ENCODE measurements at regions not wholly inside any gene's neighbourhood (a gene's known extent, or its start where the extent isn't known, plus 50 kb on each side); places are given as distances from the start of the nearest gene placed in this dataset.

- TF ChIP-seq, protein P1, sequence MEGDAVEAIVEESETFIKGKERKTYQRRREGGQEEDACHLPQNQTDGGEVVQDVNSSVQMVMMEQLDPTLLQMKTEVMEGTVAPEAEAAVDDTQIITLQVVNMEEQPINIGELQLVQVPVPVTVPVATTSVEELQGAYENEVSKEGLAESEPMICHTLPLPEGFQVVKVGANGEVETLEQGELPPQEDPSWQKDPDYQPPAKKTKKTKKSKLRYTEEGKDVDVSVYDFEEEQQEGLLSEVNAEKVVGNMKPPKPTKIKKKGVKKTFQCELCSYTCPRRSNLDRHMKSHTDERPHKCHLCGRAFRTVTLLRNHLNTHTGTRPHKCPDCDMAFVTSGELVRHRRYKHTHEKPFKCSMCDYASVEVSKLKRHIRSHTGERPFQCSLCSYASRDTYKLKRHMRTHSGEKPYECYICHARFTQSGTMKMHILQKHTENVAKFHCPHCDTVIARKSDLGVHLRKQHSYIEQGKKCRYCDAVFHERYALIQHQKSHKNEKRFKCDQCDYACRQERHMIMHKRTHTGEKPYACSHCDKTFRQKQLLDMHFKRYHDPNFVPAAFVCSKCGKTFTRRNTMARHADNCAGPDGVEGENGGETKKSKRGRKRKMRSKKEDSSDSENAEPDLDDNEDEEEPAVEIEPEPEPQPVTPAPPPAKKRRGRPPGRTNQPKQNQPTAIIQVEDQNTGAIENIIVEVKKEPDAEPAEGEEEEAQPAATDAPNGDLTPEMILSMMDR (IDR thresholded peaks at IDR 0.05), result no peak
- TF ChIP-seq POLR2A (IDR thresholded peaks at IDR 0.05), result no peak
These were observed 320.4 kb upstream of the OBI1 start for GRCh38 chr13:78979349-78979748.
